Common myeloid progenitor, CD34-positive (primary cell): ENCODE measurements at regions not wholly inside any gene's neighbourhood (a gene's known extent, or its start where the extent isn't known, plus 50 kb on each side); places are given as distances from the start of the nearest gene placed in this dataset.

Experiments
- CTCF ChIA-PET: fragments of 350-600 bp; sonication (Branson Sonifier 250); formaldehyde crosslinking; loops from one replicate; lab custom pipeline; 2021; ENCODE audit warnings: antibody characterized with exemption; lab: Charles Lee
- POLR2A ChIA-PET: fragments of 350-600 bp; sonication (Branson Sonifier 250); formaldehyde crosslinking; loops from one replicate; lab custom pipeline; 2021; ENCODE audit warnings: antibody characterized with exemption; lab: Charles Lee
- DNase-seq, 3 donors: peaks; one replicate each; pipeline versions ENCODE4 v3.0.0 to v3.0.0-alpha.2; 2013
- H3K27ac ChIP-seq, 2 experiments: 1 replicate in 1 of 2; 2 replicates in 1 of 2; pipeline ENCODE4 v1.7.0; 2013; ENCODE audit warnings: inconsistent platforms in 2 of 2, low read length in 2 of 2, mild to moderate bottlenecking in 2 of 2, low read depth in 1 of 2, moderate library complexity in 1 of 2; ENCODE audit not compliant: severe bottlenecking in 2 of 2, insufficient read depth in 1 of 2, poor library complexity in 1 of 2
- H3K27me3 ChIP-seq, 5 experiments: replicated peaks in 2 of 5; 1 replicate in 3 of 5; 2 replicates in 2 of 5; pipeline versions ENCODE4 v1.6.1 to v1.7.0; 2013; ENCODE audit warnings: low read length in 4 of 5, mild to moderate bottlenecking in 2 of 5, moderate library complexity in 2 of 5, inconsistent platforms in 1 of 5; ENCODE audit not compliant: insufficient read depth in 5 of 5, control insufficient read depth in 4 of 5
- H3K36me3 ChIP-seq, 4 experiments: 1 replicate in 2 of 4; 2 replicates in 2 of 4; pipeline versions ENCODE4 v1.6.1 to v1.7.0; 2013; ENCODE audit warnings: low read length in 3 of 4, control low read depth in 1 of 4, mild to moderate bottlenecking in 1 of 4; ENCODE audit not compliant: control insufficient read depth in 4 of 4, insufficient read depth in 4 of 4
- H3K4me1 ChIP-seq, 4 experiments: 1 replicate in 3 of 4; 2 replicates in 1 of 4; pipeline versions ENCODE4 v1.6.1 to v1.7.1; 2013; ENCODE audit warnings: low read length in 3 of 4, mild to moderate bottlenecking in 3 of 4, control low read depth in 1 of 4, inconsistent platforms in 1 of 4, moderate library complexity in 1 of 4; ENCODE audit not compliant: control insufficient read depth in 4 of 4, insufficient read depth in 4 of 4; ENCODE audit errors: control extremely low read depth in 1 of 4
- H3K4me3 ChIP-seq, 7 experiments: 1 replicate in 4 of 7; 2 replicates in 3 of 7; pipeline versions ENCODE4 v1.5.1 to v1.7.0; 2013; ENCODE audit warnings: mild to moderate bottlenecking in 7 of 7, low read length in 6 of 7, moderate library complexity in 6 of 7, inconsistent platforms in 2 of 7, low read depth in 2 of 7, control low read depth in 1 of 7; ENCODE audit not compliant: insufficient read depth in 4 of 7, control insufficient read depth in 1 of 7; ENCODE audit errors: extremely low read depth in 1 of 7
- H3K9me3 ChIP-seq, 5 experiments: 1 replicate in 4 of 5; 2 replicates in 1 of 5; pipeline versions ENCODE4 v1.6.1 to v1.7.1; 2013; ENCODE audit warnings: low read length in 4 of 5, mild to moderate bottlenecking in 2 of 5, inconsistent platforms in 1 of 5, low read depth in 1 of 5, moderate library complexity in 1 of 5; ENCODE audit not compliant: control insufficient read depth in 4 of 5, insufficient read depth in 2 of 5; ENCODE audit errors: control extremely low read depth in 1 of 5
- WGBS: methylation state at CpG from one replicate; pipeline ENCODE4 v1.1.5; 2013; ENCODE audit not compliant: insufficient coverage; 5-methylcytosine and 5-hydroxymethylcytosine counted together

DNA sequence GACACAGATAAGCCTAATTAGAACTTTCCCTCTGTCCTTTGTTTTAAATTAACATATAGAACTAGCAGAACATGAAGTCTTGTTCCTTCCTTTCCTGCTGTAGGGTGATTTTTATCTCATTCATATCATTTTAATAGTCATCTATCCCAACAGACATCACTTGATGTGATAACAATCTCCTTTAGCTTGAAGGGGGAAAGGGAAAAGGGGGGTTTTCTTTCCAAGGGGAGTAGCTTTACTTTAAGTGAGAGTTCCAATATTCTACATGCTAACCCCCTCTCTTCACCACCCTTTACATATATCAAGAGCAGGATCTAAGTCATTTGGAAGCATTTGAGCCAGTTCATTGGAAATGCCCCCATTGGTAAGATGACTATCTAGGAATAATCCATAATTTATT, 241.9 kb downstream of the HHIPL2 start:
- H3K4me1 ChIP-seq = no peaks in the 10 kb centered on the region
- CTCF ChIA-PET = no interaction called here

DNA sequence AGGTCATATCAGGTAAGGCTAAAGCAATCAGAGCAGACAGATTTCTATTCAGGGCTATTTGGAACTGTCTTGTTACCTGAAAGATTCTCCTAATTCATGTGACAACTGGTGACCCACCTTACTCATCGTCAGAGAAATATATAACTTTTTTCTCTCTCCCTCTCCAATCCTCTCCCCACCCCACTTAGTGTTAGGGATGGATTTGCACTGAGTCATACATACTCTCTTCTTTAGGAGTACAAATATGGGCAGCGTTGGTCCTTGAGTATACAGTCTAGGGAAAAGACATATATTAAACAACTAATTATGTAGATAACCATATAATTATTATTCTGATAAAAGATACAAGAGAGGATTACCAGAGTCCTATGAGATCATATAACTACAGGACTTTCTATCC, 246.3 kb downstream of the HHIPL2 start:
- no peaks in the 10 kb centered on the region for H3K27me3 ChIP-seq
- ChIA-PET CTCF (no interaction called here), POLR2A (no interaction called here)
- no peaks in the 10 kb centered on the region for H3K4me1 ChIP-seq
- H3K27ac ChIP-seq = no peak overlapping the region
- H3K36me3 ChIP-seq = no peaks in the 10 kb centered on the region
- no peak overlapping the region for H3K4me3 ChIP-seq
- DNase-seq = no peak
- WGBS = no CpG with 5 or more reads among the region's 2 CpGs
- peaks cover 0 to 9% (median 1%) of the 10 kb centered on the region in 5 experiments for H3K9me3 ChIP-seq

More for the DNA sequence above, 241.9 kb downstream of the HHIPL2 start:
- Histone ChIP-seq H3K9me3 (no peaks in the 10 kb centered on the region), H3K27ac (no peak overlapping the region), H3K4me3 (no peak overlapping the region), H3K27me3 (no peaks in the 10 kb centered on the region), H3K36me3 (no peaks in the 10 kb centered on the region)
- no peak for DNase-seq
- POLR2A ChIA-PET = no interaction called here

GRCh38 chr1:222299524-222299923, 248.4 kb downstream of the HHIPL2 start:
- H3K36me3 ChIP-seq = no peaks in the 10 kb centered on the region
- DNase-seq = peak in 1 of 3 donors; percentile 14
- ChIA-PET POLR2A (no interaction called here), CTCF (no interaction called here)
- no peaks in the 10 kb centered on the region for H3K4me1 ChIP-seq
- H3K4me3 ChIP-seq = no peak overlapping the region
- WGBS = 83% methylated on average over 1 of the region's 1 CpG
- H3K27ac ChIP-seq = no peak overlapping the region
- H3K27me3 ChIP-seq = no peaks in the 10 kb centered on the region
- H3K9me3 ChIP-seq = peaks cover 0 to 19% (median 2%) of the 10 kb centered on the region in 5 experiments

DNA sequence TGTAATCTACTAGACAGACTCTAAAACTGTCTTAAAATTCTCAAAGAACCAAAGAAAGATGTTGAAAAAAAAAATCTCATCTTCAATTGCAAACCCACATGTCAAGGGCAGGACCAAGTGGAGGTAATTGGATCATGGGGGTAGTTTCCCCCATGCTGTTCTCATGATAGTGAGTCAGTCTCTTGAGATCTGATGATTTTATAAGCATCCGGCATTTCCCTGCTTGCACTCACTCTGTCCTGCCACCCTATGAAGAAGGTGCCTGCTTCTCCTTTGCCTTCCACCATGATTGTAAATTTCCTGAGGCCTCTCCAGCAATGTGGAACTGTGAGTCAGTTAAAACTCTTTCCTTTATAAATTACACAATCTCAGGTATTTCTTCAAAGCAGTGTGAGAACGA, 257.0 kb downstream of the HHIPL2 start:
- CTCF ChIA-PET = no interaction called here
- Histone ChIP-seq H3K27ac (no peak overlapping the region), H3K27me3 (no peaks in the 10 kb centered on the region), H3K4me3 (no peak overlapping the region), H3K36me3 (no peaks in the 10 kb centered on the region), H3K9me3 (peaks cover 0 to 11% (median 2%) of the 10 kb centered on the region in 5 experiments), H3K4me1 (peaks cover 0 to 2% (median under 1%) of the 10 kb centered on the region in 4 experiments)
- WGBS = 100% methylated on average over 2 of the region's 2 CpGs
- no peak for DNase-seq
- POLR2A ChIA-PET = no interaction called here

DNA sequence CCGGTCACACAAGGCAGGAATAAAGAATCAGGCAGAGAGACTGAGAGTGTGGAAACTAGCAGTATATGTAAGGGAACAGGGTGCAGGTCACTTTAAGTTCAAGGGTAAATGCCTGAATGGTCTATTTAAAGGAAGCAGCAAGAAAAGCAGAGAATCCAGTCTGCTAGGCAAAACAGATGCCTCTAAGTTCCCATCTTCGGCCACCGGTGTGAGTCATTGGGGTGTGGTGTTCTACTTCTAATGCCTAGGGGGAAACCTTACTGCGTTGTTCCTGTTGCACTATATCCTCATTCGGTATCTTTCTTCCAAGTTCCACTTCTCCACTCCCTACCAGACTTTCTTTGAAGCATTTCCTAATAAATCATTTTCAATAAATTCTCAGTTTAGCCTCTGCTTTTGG, 259.9 kb downstream of the HHIPL2 start:
- Histone ChIP-seq H3K27me3 (no peaks in the 10 kb centered on the region), H3K9me3 (no peaks in the 10 kb centered on the region), H3K27ac (no peak overlapping the region), H3K4me3 (no peak overlapping the region), H3K36me3 (no peaks in the 10 kb centered on the region), H3K4me1 (peaks cover 0 to 10% (median 2%) of the 10 kb centered on the region in 4 experiments)
- no peak for DNase-seq
- CTCF ChIA-PET = no interaction called here
- WGBS = 92% methylated on average over 4 of the region's 5 CpGs
- POLR2A ChIA-PET = no interaction called here

- no peak overlapping the region for H3K27ac ChIP-seq
- no peaks in the 10 kb centered on the region for H3K36me3 ChIP-seq
- H3K27me3 ChIP-seq = no peaks in the 10 kb centered on the region
- H3K9me3 ChIP-seq = no peaks in the 10 kb centered on the region
- CTCF ChIA-PET = interaction anchor here (1.0 to 1.2 kb wide), 2 partner anchors 12 to 40 kb away, joined by 3 read pairs; no protein-coding TSS in a partner anchor
- H3K4me3 ChIP-seq = no peak overlapping the region
- WGBS = 100% methylated on average over 3 of the region's 3 CpGs
- DNase-seq = no peak
- POLR2A ChIA-PET = no interaction called here
- peaks cover 0 to 10% (median 2%) of the 10 kb centered on the region in 4 experiments for H3K4me1 ChIP-seq
Measured at GRCh38 chr1:222286011-222286410, 261.9 kb downstream of the HHIPL2 start.

GRCh38 chr1:222285526-222285925, 262.4 kb downstream of the HHIPL2 start:
- Histone ChIP-seq H3K4me3 (no peak overlapping the region), H3K4me1 (peaks cover 0 to 10% (median 2%) of the 10 kb centered on the region in 4 experiments), H3K27ac (no peak overlapping the region), H3K9me3 (no peaks in the 10 kb centered on the region), H3K36me3 (no peaks in the 10 kb centered on the region), H3K27me3 (no peaks in the 10 kb centered on the region)
- WGBS = no CpG with 5 or more reads among the region's 1 CpG
- DNase-seq = peak in 2 of 3 donors; percentile 45 to 64
- CTCF ChIA-PET = interaction anchor here (1.0 to 1.2 kb wide), 2 partner anchors 12 to 41 kb away, joined by 3 read pairs; no protein-coding TSS in a partner anchor
- POLR2A ChIA-PET = no interaction called here
